IPS-18a (cell line): ENCODE measurements at regions not wholly inside any gene's neighbourhood (a gene's known extent, or its start where the extent isn't known, plus 50 kb on each side); places are given as distances from the start of the nearest gene placed in this dataset.
"Not testable (repeated sequence)": the region's sequence is repeated elsewhere in the genome, so short reads cannot be mapped to it uniquely, and the experiment has no call there.

Experiments used
- H3K27ac ChIP-seq: one replicate; pipeline ENCODE4 v1.5.1; 2013; ENCODE audit warnings: low read length
- H3K27me3 ChIP-seq: one replicate; pipeline ENCODE4 v1.6.1; 2013; ENCODE audit warnings: mild to moderate bottlenecking, low read length; ENCODE audit not compliant: control insufficient read depth, insufficient read depth
- H3K36me3 ChIP-seq: one replicate; pipeline ENCODE4 v1.6.1; 2013; ENCODE audit warnings: low read depth, low read length; ENCODE audit not compliant: control insufficient read depth
- H3K4me1 ChIP-seq: one replicate; pipeline ENCODE4 v1.6.1; 2013; ENCODE audit warnings: low read depth, low read length; ENCODE audit not compliant: control insufficient read depth
- H3K4me3 ChIP-seq: one replicate; pipeline ENCODE4 v1.5.1; 2013; ENCODE audit warnings: low read length
- H3K9ac ChIP-seq: one replicate; pipeline ENCODE4 v1.6.1; 2013; ENCODE audit warnings: mild to moderate bottlenecking, low read length, moderate library complexity
- H3K9me3 ChIP-seq: one replicate; pipeline ENCODE4 v1.6.1; 2013; ENCODE audit warnings: low read depth, low read length; ENCODE audit not compliant: control insufficient read depth

- H3K9ac ChIP-seq, result no peak overlapping the region
- no peaks in the 10 kb centered on the region for H3K9me3 ChIP-seq
- H3K27ac ChIP-seq, result no peak overlapping the region
- H3K4me3 ChIP-seq, result no peak overlapping the region
- no peaks in the 10 kb centered on the region for H3K36me3 ChIP-seq
- peaks cover 5% of the 10 kb centered on the region for H3K4me1 ChIP-seq
- no peaks in the 10 kb centered on the region for H3K27me3 ChIP-seq
Measured at GRCh38 chr11:110347660-110348059, 51.2 kb upstream of the RDX start.

- Histone ChIP-seq H3K27ac (no peak overlapping the region), H3K4me3 (no peak overlapping the region), H3K9ac (no peak overlapping the region), H3K9me3 (no peaks in the 10 kb centered on the region), H3K27me3 (no peaks in the 10 kb centered on the region), H3K4me1 (peaks cover 5% of the 10 kb centered on the region), H3K36me3 (no peaks in the 10 kb centered on the region)
Measured at GRCh38 chr11:110349138-110349996, 53.0 kb upstream of the RDX start.

GRCh38 chr11:110349997-110350383, 53.6 kb upstream of the RDX start:
- H3K27ac ChIP-seq, H3K9me3 ChIP-seq, H3K4me3 ChIP-seq, H3K9ac ChIP-seq, H3K36me3 ChIP-seq, H3K27me3 ChIP-seq, H3K4me1 ChIP-seq: not testable (repeated sequence)

- Histone ChIP-seq H3K9me3 (no peaks in the 10 kb centered on the region), H3K27ac (no peak overlapping the region), H3K4me1 (peaks cover 9% of the 10 kb centered on the region), H3K27me3 (no peaks in the 10 kb centered on the region), H3K4me3 (no peak overlapping the region), H3K36me3 (no peaks in the 10 kb centered on the region), H3K9ac (no peak overlapping the region)
Measured at GRCh38 chr11:110355011-110355744, 58.8 kb upstream of the RDX start.

GRCh38 chr11:110356762-110357671, 60.6 kb upstream of the RDX start:
- no peak overlapping the region for H3K9ac ChIP-seq
- H3K27ac ChIP-seq, result no peak overlapping the region
- H3K4me3 ChIP-seq, result no peak overlapping the region
- no peaks in the 10 kb centered on the region for H3K9me3 ChIP-seq
- H3K4me1 ChIP-seq, result peaks cover 9% of the 10 kb centered on the region
- H3K27me3 ChIP-seq, result no peaks in the 10 kb centered on the region
- no peaks in the 10 kb centered on the region for H3K36me3 ChIP-seq

- H3K9me3 ChIP-seq, result no peaks in the 10 kb centered on the region
- no peak overlapping the region for H3K9ac ChIP-seq
- H3K27ac ChIP-seq, result no peak overlapping the region
- H3K4me3 ChIP-seq, result no peak overlapping the region
- H3K36me3 ChIP-seq, result no peaks in the 10 kb centered on the region
- H3K4me1 ChIP-seq, result peaks cover 18% of the 10 kb centered on the region
- no peaks in the 10 kb centered on the region for H3K27me3 ChIP-seq
Measured at GRCh38 chr11:110358336-110358735, 61.9 kb upstream of the RDX start.

- H3K9me3 ChIP-seq, H3K36me3 ChIP-seq, H3K27ac ChIP-seq, H3K27me3 ChIP-seq, H3K4me3 ChIP-seq, H3K9ac ChIP-seq: not testable (repeated sequence)
- H3K4me1 ChIP-seq, result peaks cover 15% of the 10 kb centered on the region
Measured at GRCh38 chr11:110360781-110361408, 64.5 kb upstream of the RDX start.

- Histone ChIP-seq H3K4me1 (peaks cover 15% of the 10 kb centered on the region), H3K27me3 (no peaks in the 10 kb centered on the region), H3K36me3 (no peaks in the 10 kb centered on the region), H3K27ac (peak overlapping the region; percentile 42), H3K9me3 (no peaks in the 10 kb centered on the region), H3K9ac (peak overlapping the region; percentile 1), H3K4me3 (no peak overlapping the region)
Measured at GRCh38 chr11:110362971-110363509, 66.6 kb upstream of the RDX start.

GRCh38 chr11:110366291-110366690, 63.5 kb upstream of the FDX1 start:
- Histone ChIP-seq H3K27me3 (no peaks in the 10 kb centered on the region), H3K9ac (no peak overlapping the region), H3K4me3 (no peak overlapping the region), H3K9me3 (no peaks in the 10 kb centered on the region), H3K27ac (no peak overlapping the region), H3K36me3 (no peaks in the 10 kb centered on the region), H3K4me1 (peaks cover 15% of the 10 kb centered on the region)

- Histone ChIP-seq H3K4me1 (peaks cover 13% of the 10 kb centered on the region), H3K36me3 (no peaks in the 10 kb centered on the region), H3K27ac (no peak overlapping the region)
Measured at GRCh38 chr11:110367571-110367970, 62.2 kb upstream of the FDX1 start.

GRCh38 chr11:110371084-110371483, 58.7 kb upstream of the FDX1 start:
- H3K9me3 ChIP-seq, result no peaks in the 10 kb centered on the region
- H3K9ac ChIP-seq, result no peak overlapping the region
- no peak overlapping the region for H3K4me3 ChIP-seq
- no peaks in the 10 kb centered on the region for H3K4me1 ChIP-seq
- H3K27me3 ChIP-seq, result no peaks in the 10 kb centered on the region
- no peak overlapping the region for H3K27ac ChIP-seq
- H3K36me3 ChIP-seq, result no peaks in the 10 kb centered on the region

More at GRCh38 chr11:110367571-110367970, 62.2 kb upstream of the FDX1 start:
- no peaks in the 10 kb centered on the region for H3K27me3 ChIP-seq
- H3K9me3 ChIP-seq, result no peaks in the 10 kb centered on the region
- no peak overlapping the region for H3K4me3 ChIP-seq
- no peak overlapping the region for H3K9ac ChIP-seq
